GM12878 (cell line): ENCODE measurements at regions not wholly inside any gene's neighbourhood (a gene's known extent, or its start where the extent isn't known, plus 50 kb on each side); places are given as distances from the start of the nearest gene placed in this dataset.

ENCODE experiments used
- ATAC-seq: fragments of 200-7000 bp; cut with Tn5 transposase; 3 replicates; pipeline ENCODE4 v1.9.1; 2020; ENCODE audit warnings: mild to moderate bottlenecking, moderate library complexity
- BruUV-seq: library from RNA; stranded (reverse); fragments of 400-500 nt; replicated peaks from 2 replicates; lab custom pipeline; 2021; lab: Mats Ljungman, UMichigan
- CTCF ChIA-PET: fragments of 300-600 bp; sonication (Branson Sonifier 250); formaldehyde crosslinking; extraction: SDS; loops from one replicate; lab custom pipeline; 2021; ENCODE audit warnings: inconsistent platforms; lab: Yijun Ruan, JAX
- POLR2A ChIA-PET: fragments of 350-600 bp; formaldehyde crosslinking; extraction: SDS; loops from one replicate; lab custom pipeline; 2021; ENCODE audit warnings: inconsistent platforms; lab: Charles Lee
- RAD21 ChIA-PET: fragments of 300-600 bp; sonication (Branson Sonifier 250); formaldehyde crosslinking; loops from one replicate; lab custom pipeline; 2023; ENCODE audit warnings: antibody characterized with exemption; ENCODE audit not compliant: unreplicated experiment; lab: Charles Lee
- SMC1A ChIA-PET: fragments of 300-600 bp; sonication (Branson Sonifier 250); formaldehyde crosslinking; loops from one replicate; lab custom pipeline; 2023; ENCODE audit not compliant: unreplicated experiment, uncharacterized antibody; lab: Charles Lee
- DNase-seq: peaks from one replicate; pipeline ENCODE4 v3.0.0-alpha.2; 2011; ENCODE audit warnings: low read depth, low spot score
- FAIRE-seq: peaks from 3 replicates; lab custom pipeline; 2011; peaks lifted over from hg19 to GRCh38; lab: Jason Lieb, UNC
- H2AFZ ChIP-seq: 2 replicates; pipeline ENCODE4 v1.6.0; 2011; ENCODE audit warnings: low read depth, low read length, control low read depth; ENCODE audit not compliant: control insufficient read depth
- H3K27ac ChIP-seq: 2 replicates; pipeline ENCODE4 v1.5.1; 2011; ENCODE audit warnings: control low read depth; ENCODE audit not compliant: control insufficient read depth, insufficient read depth
- H3K27me3 ChIP-seq, 2 experiments: replicated peaks in 1 of 2; 2 replicates each; pipeline versions ENCODE4 v1.6.0 to v1.6.1; 2011; ENCODE audit warnings: low read length in 1 of 2; ENCODE audit not compliant: control insufficient read depth in 2 of 2, insufficient read depth in 2 of 2
- H3K36me3 ChIP-seq, 2 experiments: 2 replicates each; pipeline ENCODE4 v1.5.1; 2011; ENCODE audit warnings: low read length in 1 of 2; ENCODE audit not compliant: control insufficient read depth in 2 of 2, insufficient read depth in 2 of 2
- H3K4me1 ChIP-seq: 2 replicates; pipeline ENCODE4 v1.6.1; 2011; ENCODE audit warnings: mild to moderate bottlenecking, low read length, moderate library complexity, mixed read lengths; ENCODE audit not compliant: control insufficient read depth, insufficient read depth
- H3K4me2 ChIP-seq: 2 replicates; pipeline ENCODE4 v1.6.0; 2011; ENCODE audit warnings: control low read depth; ENCODE audit not compliant: control insufficient read depth, insufficient read depth
- H3K4me3 ChIP-seq: fragments of 200-600 bp; sonication (generic); 2 replicates; pipeline ENCODE4 v1.5.1; 2016
- H3K79me2 ChIP-seq: 2 replicates; pipeline ENCODE4 v1.6.0; 2011; ENCODE audit warnings: low read length; ENCODE audit not compliant: control insufficient read depth, insufficient read depth
- H3K9ac ChIP-seq: 2 replicates; pipeline ENCODE4 v1.8.0; 2011; ENCODE audit warnings: low read length, control low read depth, mixed read lengths; ENCODE audit not compliant: control insufficient read depth, insufficient read depth
- H3K9me3 ChIP-seq: replicated peaks from 3 replicates; pipeline ENCODE4 v1.5.1; 2011; ENCODE audit warnings: mild to moderate bottlenecking, low read length; ENCODE audit not compliant: control insufficient read depth, insufficient read depth
- H4K20me1 ChIP-seq: 2 replicates; pipeline ENCODE4 v1.6.0; 2011; ENCODE audit not compliant: control insufficient read depth, insufficient read depth
- ATF7 ChIP-seq: fragments of 450-650 bp; IDR thresholded peaks from 2 replicates; pipeline ENCODE4 v1.6.1; 2016; ENCODE audit warnings: low read depth, mild to moderate bottlenecking
- BACH1 ChIP-seq: fragments of 450-650 bp; IDR thresholded peaks from 2 replicates; pipeline ENCODE4 v1.6.1; 2017; ENCODE audit warnings: mild to moderate bottlenecking, borderline replicate concordance
- CREM ChIP-seq: IDR thresholded peaks from 2 replicates; pipeline ENCODE4 v1.6.1; 2014; ENCODE audit warnings: antibody characterized with exemption, low read depth
- MYC ChIP-seq: IDR thresholded peaks from 2 replicates; pipeline ENCODE4 v1.6.1; 2011; ENCODE audit warnings: mild to moderate bottlenecking, low read length, moderate library complexity, inconsistent platforms; ENCODE audit not compliant: insufficient read depth, insufficient replicate concordance, insufficient read length, severe bottlenecking
- PAX8 ChIP-seq: fragments of 450-650 bp; IDR thresholded peaks from 2 replicates; pipeline ENCODE4 v1.6.1; 2017; ENCODE audit warnings: mild to moderate bottlenecking, moderate library complexity
- WGBS: methylation state at CpG from one replicate; pipeline ENCODE4 v1.1.6; 2016; ENCODE audit warnings: low lambda C conversion rate; ENCODE audit not compliant: insufficient replicate concordance, insufficient coverage; ENCODE audit errors: missing lambda C conversion rate; 5-methylcytosine and 5-hydroxymethylcytosine counted together
- in situ Hi-C: fragments of 300-500 bp; cut with MboI; formaldehyde crosslinking; loops from 9 replicates; pipeline ENCODE4 v1.14.3; 2018; ENCODE audit warnings: mixed read lengths
- intact Hi-C: fragments of 100-400 bp; cut with micrococcal nuclease; formaldehyde crosslinking; loops from one replicate; pipeline ENCODE4 v1.14.2; 2022; ENCODE audit not compliant: unreplicated experiment
- TF ChIP-seq, protein P1 (sequence below): IDR thresholded peaks from 2 replicates; pipeline ENCODE4 v1.6.1; 2011; ENCODE audit warnings: borderline replicate concordance, low read depth, mild to moderate bottlenecking, moderate library complexity, mixed read lengths, low read length; ENCODE audit not compliant: insufficient read depth; ENCODE audit errors: extremely low read length
- TF ChIP-seq, protein P2 (sequence below): fragments of 450-650 bp; IDR thresholded peaks from 2 replicates; pipeline ENCODE4 v1.6.1; 2017; ENCODE audit warnings: mild to moderate bottlenecking, low read depth, inconsistent platforms; ENCODE audit not compliant: poor library complexity, severe bottlenecking

DNA sequence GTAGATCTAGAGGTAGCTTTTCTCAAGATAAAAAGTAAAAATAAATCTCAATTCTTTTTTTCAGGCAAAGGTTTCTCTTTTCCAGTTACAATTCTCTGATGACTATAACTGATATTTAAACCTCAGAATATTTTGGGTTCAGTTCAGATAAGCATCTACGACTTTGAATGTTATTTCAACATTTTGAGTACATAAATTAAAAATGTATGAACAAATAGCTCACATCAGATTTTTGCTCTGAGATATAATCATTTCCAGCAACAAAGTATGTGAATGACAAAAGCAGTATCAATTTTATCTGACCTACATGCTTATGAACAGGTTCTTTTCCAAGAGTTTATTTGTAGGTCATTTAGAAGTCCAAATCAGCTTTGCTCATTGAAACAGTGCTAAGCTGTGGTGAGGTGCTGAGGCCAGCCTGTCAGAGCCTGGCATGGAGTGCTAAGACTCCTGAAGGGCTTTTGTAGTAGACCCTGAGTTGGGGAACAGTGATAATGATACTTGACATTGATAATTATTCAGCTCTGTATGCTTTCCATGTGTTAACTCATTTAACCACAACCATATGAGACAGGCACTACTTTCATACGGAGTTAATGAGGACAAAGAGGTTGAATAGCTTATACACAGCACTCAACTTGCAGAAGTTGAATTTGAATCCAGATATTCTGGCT, 205.0 kb upstream of the DCN start:
- RAD21 ChIA-PET = interaction anchor here (1.1 to 1.4 kb wide), 3 partner anchors 16 to 1183 kb away, joined by 3 read pairs; no protein-coding TSS in a partner anchor
- POLR2A ChIA-PET = interaction anchor here (0.6 kb wide), 1 partner anchor 1192 kb away, joined by 10 read pairs; no protein-coding TSS in a partner anchor
- BruUV-seq = no TSS peak
- H3K9ac ChIP-seq = no peak overlapping the region
- no peaks in the 10 kb centered on the region for H3K27me3 ChIP-seq
- FAIRE-seq = no peak
- no peak overlapping the region for H3K27ac ChIP-seq
- H3K79me2 ChIP-seq = no peaks in the 10 kb centered on the region
- no peak overlapping the region for H2AFZ ChIP-seq
- SMC1A ChIA-PET = interaction anchor here (0.7 to 1.7 kb wide), 8 partner anchors 9 to 1266 kb away, joined by 3 to 5 read pairs (median 3); no protein-coding TSS in a partner anchor
- H3K4me3 ChIP-seq = no peak overlapping the region
- no peaks in the 10 kb centered on the region for H3K9me3 ChIP-seq
- 4% methylated on average over 2 of the region's 2 CpGs for WGBS
- TF ChIP-seq PAX8 (no peak), CREM (no peak)
- no peak for ATAC-seq
- in situ Hi-C loops = loop anchor here (5.0 kb wide), 2 partner anchors 1185 to 1260 kb away; no protein-coding TSS in a partner anchor
- H3K4me2 ChIP-seq = no peak overlapping the region
- no peaks in the 10 kb centered on the region for H4K20me1 ChIP-seq
- CTCF ChIA-PET = interaction anchor here (0.6 to 2.7 kb wide), 10 partner anchors 9 to 1380 kb away, joined by 3 to 8 read pairs (median 3); no protein-coding TSS in a partner anchor
- no peaks in the 10 kb centered on the region for H3K4me1 ChIP-seq
- no peak for DNase-seq
- H3K36me3 ChIP-seq = no peaks in the 10 kb centered on the region
- intact Hi-C loops = loop anchor here (10.0 kb wide), 2 partner anchors 1107 to 1377 kb away; no protein-coding TSS in a partner anchor

DNA sequence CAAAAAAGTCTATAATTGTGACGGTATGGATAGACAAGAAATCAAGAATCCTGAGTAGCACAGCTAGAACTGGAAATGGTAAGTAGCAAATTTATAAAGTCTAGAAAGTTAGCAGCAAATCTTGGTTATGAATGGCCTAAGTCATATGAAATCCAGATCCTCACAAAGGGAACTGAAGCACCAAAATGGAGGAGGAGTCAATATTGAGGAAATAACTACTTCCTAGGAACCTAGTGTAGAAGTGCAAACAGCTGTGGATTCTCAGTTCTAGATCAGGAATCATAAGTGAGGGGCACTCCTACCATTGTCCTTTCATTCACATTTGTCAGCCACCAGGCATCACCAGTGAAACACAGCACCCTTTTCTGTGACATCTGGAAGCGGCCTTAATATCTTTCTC, 202.2 kb upstream of the DCN start:
- DNase-seq (no peak), ATAC-seq (no peak), FAIRE-seq (no peak)
- RAD21 ChIA-PET = interaction anchor here (0.8 kb wide), 1 partner anchor 19 kb away, joined by 3 read pairs; no protein-coding TSS in a partner anchor
- Histone ChIP-seq H3K4me1 (peaks cover 3% of the 10 kb centered on the region; the same call in 1 of the 2 replicates), H3K9ac (no peak overlapping the region), H3K27me3 (no peaks in the 10 kb centered on the region), H3K79me2 (no peaks in the 10 kb centered on the region), H4K20me1 (no peaks in the 10 kb centered on the region), H3K4me2 (no peak overlapping the region), H3K4me3 (no peak overlapping the region), H2AFZ (no peak overlapping the region), H3K27ac (no peak overlapping the region), H3K36me3 (no peaks in the 10 kb centered on the region), H3K9me3 (no peaks in the 10 kb centered on the region)
- in situ Hi-C loops (loop anchor here (5.0 kb wide), 2 partner anchors 1187 to 1262 kb away; no protein-coding TSS in a partner anchor), intact Hi-C loops (loop anchor here (5.0 to 10.0 kb wide), 4 partner anchors 192 to 1380 kb away; no protein-coding TSS in a partner anchor)
- CTCF ChIA-PET = interaction anchor here (0.6 to 0.8 kb wide), 2 partner anchors 11 to 739 kb away, joined by 3 read pairs; no protein-coding TSS in a partner anchor
- WGBS = 29% methylated on average over 2 of the region's 2 CpGs
- POLR2A ChIA-PET = no interaction called here
- SMC1A ChIA-PET = interaction anchor here (0.6 to 1.0 kb wide), 3 partner anchors 839 to 1185 kb away, joined by 3 read pairs; no protein-coding TSS in a partner anchor
- no TSS peak for BruUV-seq
- TF ChIP-seq BACH1 = no peak
- TF ChIP-seq MYC = no peak
- TF ChIP-seq, protein P1, sequence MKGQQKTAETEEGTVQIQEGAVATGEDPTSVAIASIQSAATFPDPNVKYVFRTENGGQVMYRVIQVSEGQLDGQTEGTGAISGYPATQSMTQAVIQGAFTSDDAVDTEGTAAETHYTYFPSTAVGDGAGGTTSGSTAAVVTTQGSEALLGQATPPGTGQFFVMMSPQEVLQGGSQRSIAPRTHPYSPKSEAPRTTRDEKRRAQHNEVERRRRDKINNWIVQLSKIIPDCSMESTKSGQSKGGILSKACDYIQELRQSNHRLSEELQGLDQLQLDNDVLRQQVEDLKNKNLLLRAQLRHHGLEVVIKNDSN = no peak
- TF ChIP-seq, protein P2, sequence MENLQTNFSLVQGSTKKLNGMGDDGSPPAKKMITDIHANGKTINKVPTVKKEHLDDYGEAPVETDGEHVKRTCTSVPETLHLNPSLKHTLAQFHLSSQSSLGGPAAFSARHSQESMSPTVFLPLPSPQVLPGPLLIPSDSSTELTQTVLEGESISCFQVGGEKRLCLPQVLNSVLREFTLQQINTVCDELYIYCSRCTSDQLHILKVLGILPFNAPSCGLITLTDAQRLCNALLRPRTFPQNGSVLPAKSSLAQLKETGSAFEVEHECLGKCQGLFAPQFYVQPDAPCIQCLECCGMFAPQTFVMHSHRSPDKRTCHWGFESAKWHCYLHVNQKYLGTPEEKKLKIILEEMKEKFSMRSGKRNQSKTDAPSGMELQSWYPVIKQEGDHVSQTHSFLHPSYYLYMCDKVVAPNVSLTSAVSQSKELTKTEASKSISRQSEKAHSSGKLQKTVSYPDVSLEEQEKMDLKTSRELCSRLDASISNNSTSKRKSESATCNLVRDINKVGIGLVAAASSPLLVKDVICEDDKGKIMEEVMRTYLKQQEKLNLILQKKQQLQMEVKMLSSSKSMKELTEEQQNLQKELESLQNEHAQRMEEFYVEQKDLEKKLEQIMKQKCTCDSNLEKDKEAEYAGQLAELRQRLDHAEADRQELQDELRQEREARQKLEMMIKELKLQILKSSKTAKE = no peak
- TF ChIP-seq ATF7 = no peak
